Panc1 (cell line): ENCODE measurements at regions not wholly inside any gene's neighbourhood (a gene's known extent, or its start where the extent isn't known, plus 50 kb on each side); places are given as distances from the start of the nearest gene placed in this dataset.

Experiments used
- POLR2AphosphoS5 ChIP-seq: IDR thresholded peaks from 2 replicates; pipeline ENCODE4 v1.6.1; 2012; ENCODE audit warnings: mild to moderate bottlenecking, low read depth, low read length, moderate library complexity
- REST ChIP-seq, 2 experiments: IDR thresholded peaks; 2 replicates each; pipeline ENCODE4 v1.6.1; 2011 to 2012; ENCODE audit warnings: low read depth in 2 of 2, control low read depth in 1 of 2, low read length in 1 of 2, mild to moderate bottlenecking in 1 of 2, moderate library complexity in 1 of 2; ENCODE audit not compliant: insufficient read depth in 1 of 2

- TF ChIP-seq POLR2AphosphoS5 (no peak), REST (IDR thresholded peaks at IDR 0.05; ENCODE audit: insufficient read depth in 1 of 2, low read depth in 2 of 2, low read length in 1 of 2) (no peak)
These were observed 111.3 kb downstream of the DCLK3 start for GRCh38 chr3:36653095-36653494.
